ENCODE measurements at regions not wholly inside any gene's neighbourhood (a gene's known extent, or its start where the extent isn't known, plus 50 kb on each side); places are given as distances from the start of the nearest gene placed in this dataset.
"Not testable (repeated sequence)": the region's sequence is repeated elsewhere in the genome, so short reads cannot be mapped to it uniquely, and the experiment has no call there.

DNA sequence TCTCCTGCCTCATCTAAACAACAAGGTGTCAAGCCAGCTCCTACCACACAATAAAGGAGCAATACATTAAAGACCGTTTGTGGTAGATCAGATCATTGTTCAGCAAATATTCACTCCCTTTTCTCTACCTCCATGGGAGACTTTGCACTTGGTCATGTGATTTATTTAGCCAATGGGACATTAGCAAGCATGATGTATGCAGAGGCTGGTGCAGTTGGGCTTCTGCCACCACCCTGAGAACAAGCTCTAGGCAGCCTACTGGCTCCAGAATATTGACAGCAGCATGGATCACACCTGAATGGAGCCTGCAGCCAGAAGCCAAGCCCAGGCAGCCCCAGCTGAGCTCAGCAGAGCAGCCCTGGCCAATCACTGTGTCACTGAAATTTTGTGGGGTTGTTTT is 99.4 kb upstream of the UBE2E2 start:
- DNase-seq (ENCODE audit: low spot score) = no peak

DNA sequence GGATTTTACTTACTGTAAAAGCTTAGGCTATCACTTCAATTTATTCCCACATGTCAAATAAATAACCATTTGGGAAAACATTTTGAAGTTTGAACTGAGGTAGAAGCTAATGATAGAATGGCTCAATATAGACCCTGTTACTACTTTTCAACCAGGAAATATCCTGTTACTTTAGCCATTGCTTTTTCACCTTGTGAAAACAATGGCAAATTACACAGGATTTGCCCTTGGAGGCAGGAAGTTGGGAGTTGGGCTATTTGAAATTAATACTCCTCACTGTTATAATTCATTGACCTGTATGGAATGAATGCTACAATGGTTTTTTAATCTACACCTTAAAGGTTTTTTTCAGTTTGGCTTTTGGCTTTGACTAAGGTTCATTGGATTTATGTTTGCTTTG is 98.1 kb upstream of the UBE2E2 start:
- no peak for DNase-seq (ENCODE audit: low spot score)

DNA sequence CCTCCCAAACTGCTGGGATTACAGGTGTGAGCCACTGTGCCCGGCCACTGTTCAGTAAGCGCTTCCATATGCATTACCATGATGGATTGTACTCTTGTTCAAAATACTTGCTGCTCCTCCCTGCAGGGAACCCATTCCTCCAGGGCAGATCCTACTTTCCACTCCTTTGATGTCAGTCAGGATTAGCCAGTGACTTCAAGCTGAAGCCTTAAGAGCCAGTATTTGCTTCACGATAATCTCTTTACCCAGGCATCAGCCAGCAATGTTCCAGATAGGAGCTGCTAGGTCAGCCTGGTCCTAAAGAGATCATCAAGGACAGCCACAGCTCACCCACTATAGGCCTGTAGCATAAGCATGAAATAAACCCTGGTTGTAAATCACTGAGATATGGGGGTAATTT is 96.5 kb upstream of the UBE2E2 start:
- DNase-seq (ENCODE audit: low spot score) = no peak

DNA sequence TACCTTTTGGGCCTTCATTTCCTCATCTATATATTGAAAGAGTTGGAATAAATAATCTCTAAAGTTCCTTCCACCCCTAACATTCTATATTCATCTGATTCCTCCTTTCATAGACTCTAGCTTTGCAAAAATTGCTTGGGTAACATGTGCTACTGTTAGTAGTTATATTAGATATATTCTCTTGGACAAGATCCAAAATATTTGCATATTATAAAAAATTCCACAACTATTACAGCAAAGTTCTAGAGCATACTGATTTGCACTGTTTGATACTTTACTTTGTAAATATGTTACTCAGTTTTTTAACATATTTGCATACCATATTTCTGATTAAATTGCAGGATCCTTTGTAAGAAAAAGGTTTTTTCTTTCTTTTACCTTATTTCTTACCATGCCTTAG is 95.9 kb upstream of the UBE2E2 start:
- DNase-seq (ENCODE audit: low spot score) = no peak

DNA sequence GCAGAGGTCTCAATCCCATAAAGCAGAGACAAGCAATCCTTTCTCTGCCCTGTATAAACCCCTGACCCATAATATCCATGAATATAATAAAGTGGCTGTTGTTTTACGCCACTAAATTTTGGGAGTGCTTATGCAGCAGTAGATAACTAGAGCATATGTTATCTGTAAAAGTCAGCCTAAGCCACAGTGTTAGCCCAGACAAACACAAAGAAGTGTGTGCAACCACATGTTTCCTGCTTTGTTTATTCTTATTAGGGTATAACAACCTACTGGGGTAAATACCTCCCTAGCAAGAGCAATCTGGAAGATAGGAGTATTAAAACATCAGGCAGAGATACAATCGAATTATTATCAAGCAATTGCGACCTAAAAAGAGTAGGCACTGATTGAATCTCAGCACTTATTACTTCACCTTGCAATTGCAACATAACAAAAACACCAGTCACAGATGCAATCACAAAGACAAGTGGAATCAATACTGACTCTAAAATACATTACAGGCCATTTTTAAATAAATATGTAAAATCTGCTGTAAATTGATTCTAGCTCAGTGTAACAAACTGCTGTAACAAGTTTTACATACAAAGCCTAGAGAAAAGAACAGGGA is 94.6 kb upstream of the UBE2E2 start:
- no peak for DNase-seq (ENCODE audit: low spot score)

DNA sequence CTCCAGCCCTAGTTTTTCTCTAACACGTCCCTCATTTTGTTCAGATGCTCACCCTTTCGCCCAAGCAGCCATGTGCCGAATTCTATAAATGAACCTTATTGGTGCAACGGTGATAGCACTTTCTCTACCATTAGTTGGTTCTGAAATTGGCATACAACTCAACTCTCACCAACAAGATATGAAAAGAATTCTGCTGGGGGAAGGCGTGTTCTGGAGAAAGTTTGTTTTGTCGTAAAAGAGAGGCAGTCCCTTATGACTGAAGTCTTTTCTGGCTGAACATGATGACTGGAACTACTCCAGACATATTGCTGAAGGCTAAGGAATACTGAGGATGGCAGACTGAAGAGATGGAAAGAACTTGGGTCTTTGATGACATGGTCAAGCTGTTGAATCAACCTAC is 91.8 kb upstream of the UBE2E2 start:
- DNase-seq (ENCODE audit: low spot score) = no peak

DNA sequence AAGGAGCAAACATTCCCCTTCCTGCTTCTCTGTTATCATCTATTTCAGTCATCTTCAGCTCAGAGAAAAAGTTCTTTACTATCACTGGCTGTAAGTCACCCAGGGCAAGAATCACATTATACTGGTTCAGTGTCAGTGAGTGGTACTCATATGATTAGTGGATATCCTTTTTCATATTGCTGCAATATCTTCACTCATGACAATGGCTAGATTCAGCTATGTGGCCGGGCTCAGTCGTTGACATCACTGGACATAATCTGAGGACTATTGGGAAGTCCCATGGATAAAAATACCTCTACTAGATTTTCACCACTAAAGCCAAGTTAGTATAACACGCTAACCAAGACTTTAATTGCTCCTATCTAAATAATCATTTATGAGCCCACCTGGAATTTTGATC is 91.3 kb upstream of the UBE2E2 start:
- DNase-seq (ENCODE audit: low spot score) = no peak

DNA sequence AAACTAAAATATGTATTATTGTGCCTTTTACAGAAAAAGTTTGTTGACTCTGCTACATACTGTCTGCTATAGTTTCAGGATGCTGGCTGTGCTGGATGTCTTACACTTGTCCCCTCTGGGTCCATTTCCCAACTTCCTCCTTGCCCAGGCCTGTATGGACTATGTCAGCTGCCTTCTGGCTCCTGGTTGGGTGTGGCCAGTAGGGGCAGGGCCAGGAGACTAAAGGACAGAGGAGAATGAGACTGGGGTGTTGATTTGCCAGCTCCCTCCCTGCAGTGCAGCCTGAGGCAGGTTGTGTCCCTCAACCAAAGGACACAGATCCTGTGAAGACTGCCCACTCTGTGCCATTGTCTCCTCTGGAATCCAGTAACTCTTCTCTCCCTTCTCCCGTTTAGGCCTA is 90.6 kb upstream of the UBE2E2 start:
- DNase-seq (ENCODE audit: low spot score) = no peak

DNA sequence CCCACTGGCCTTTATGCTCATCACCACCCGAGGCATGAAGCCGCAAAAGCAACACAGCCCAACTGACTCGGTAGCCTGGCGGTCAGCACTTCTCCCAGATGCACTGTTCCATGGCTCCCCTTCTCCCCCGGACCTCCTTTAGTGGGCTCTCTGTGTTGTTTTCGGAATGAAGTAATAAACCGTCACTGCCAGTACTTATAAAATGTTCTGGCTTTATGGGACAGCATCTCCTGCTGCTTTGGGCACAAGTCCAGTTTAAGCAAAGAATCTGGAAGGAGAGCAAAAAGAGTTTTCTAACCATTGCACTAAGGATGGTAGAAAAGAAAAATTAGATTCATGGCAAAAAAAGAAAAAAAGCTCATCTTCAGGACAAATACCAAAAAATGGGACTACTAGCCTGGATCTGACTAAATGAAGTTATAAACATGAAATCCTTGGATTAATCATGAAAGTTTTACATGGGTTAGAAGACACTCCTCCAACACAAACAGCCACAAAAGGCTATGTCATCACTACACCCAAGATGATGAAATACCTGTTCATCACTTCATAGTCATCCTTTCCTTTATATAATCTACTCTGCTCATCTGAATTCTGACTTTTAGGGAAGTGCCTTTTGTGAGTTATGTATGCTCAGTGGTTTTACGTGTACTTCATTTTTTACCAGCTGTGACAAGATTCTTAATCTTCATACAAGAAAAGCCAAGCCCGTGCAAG is 89.5 kb upstream of the UBE2E2 start:
- DNase-seq (ENCODE audit: low spot score) = no peak

DNA sequence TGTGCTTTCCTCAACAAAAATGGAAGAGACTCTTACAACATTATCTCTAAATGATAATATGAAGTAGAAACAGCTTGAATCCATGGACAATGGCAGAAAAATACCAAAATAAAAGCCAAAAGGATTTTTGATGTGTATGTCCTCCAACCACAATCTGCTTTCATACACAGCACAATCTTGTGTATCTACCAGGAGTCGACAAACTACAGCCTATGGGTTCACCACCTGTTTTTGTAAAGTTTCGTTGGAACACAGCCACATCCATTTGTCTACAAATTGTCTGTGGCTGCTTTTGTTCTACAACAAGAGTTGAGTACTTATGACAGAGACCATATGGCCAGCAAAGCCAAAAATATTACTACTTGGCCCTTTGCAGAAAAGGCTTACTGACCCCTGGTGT is 88.7 kb upstream of the UBE2E2 start:
- no peak for DNase-seq (ENCODE audit: low spot score)

DNA sequence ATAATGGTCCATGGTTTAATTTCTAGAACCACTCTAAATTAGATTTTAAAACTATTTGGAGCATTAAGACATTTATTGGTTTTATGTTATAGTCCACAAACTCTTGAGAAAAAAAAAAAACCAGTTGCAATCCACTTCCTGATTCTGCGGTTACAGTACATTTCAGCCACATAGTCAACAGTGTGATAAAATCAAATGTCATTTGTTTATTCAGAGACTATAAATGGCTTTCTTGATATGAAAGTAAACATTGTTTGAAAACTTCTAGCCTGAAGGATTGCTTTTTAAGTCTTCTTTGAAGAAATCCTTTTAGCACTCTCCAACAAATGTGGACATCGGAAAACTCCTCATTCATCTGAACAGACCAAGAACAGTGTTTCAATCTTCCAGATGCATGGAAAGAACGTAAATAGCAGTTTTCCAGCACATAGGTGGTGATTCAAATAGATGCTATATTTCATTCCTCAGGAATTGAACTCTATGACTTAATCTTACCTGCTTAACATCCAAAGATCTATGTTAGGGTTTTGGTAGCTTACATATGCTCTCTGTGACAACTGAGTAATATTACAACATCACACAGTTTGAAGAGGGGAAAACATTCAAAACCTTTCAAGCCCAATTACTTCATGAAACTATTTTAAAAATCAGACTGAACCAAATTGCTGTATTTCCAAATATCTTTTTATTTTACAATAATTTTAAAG is 87.8 kb upstream of the UBE2E2 start:
- DNase-seq (ENCODE audit: low spot score) = no peak

DNA sequence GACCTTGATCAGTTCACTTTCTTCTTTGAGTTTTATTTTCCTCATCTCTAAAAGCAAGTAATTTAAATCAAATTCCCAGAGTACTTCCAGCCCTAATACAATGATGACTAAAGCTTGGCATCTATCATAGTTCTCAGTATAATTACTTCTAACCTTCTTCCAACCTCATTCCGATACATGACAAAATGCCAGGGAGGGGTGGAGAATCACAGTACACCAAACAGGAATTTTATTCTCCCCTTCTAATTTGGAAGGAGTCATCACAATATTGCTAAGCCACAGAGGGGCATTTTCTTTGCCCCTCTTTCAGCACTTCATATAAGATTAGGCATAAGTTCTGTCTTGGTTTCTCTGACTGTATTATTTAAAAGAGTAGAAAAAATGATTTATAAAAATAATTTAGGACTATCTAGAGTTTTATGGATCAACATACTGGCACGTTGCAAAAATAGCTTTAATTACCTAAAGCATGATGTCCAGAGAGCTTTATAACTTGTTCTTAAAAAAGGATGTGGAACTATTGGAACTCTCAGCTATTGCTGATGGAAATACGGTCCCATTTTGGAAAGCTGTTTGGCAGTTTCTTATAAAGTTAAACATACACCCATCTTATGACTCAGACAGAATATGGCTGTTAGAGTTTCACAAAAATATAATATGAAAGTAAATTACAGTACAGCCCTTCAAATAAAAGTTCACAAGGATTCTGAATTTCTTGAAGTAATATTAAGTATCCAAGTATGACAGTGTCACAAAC is 86.9 kb upstream of the UBE2E2 start:
- no peak for DNase-seq (ENCODE audit: low spot score)

DNA sequence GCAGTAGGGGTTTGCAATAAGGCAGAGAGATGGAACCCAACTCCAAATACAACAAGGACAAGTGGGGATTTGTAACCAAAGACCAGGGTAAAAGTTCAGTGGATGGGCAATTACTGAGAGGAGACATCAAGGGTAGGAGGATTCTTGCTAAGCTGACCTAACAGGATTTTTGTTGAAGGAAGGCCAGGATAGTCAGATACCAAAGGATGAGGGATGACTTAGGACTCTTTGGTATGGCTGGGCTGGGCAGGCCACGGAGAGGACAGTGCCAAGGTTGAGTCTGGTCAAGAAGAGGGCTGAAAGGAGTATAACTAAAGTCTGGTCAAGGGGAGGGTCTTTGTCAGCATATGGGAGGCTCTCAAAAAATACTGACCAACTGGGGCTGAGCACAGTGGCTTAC is 85.3 kb upstream of the UBE2E2 start:
- DNase-seq (ENCODE audit: low spot score) = no peak

DNA sequence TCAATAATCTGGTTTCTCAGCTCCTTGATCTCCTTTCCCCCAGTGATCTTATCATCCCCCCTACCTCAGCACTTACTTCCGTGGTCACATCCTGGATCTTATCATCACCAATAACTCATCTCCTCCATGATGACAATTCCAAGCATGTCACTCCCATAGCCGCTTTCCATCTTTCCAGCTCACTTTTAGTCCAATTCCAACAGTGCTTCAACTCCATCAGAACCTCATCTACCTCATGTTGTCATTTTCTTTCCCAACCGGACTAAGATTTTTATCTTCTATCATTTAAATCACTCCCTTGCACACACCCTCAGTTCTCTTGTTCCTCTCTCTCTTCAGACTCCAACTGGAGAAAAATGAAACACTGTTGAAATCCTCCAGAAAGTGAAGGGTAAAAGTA is 75.9 kb upstream of the UBE2E2 start:
- no peak for DNase-seq (ENCODE audit: low spot score)

DNA sequence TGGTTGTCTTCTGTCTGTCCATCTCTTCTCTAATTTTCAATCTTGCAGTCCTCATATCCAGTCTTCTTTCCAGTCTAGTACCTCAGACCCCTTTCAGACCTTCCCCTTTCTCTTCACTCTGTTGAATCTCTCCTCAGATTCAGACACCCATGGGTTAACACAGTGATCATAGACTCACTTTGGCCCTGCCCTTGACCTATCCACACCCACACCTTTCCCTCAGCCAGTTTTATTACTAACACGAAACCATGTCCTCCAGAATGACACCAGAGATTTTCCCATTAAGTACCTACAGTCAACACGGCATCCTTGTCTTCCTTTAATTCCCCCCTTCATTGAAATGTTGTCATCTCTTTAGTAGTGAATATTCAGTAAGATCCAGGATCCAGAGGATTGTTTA is 74.5 kb upstream of the UBE2E2 start:
- DNase-seq (ENCODE audit: low spot score) = no peak

DNA sequence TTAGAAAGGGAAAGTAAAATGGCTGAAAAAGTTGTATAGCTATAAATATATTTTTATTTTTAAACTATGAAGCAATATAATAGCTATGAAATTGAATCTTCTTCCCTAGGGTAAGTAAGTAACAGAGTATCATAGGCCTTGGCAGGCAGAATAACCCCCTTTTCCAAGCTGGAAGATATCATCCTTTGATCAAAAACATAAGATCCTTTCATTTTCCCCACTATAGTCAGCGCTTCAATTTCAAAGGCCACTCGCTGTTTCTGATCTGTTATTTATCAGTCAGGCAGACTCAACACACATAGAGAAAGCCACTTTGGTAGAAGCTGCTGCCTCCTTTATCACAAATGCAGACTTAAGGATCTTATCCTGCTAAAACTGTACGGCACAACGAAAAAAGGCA is 74.0 kb upstream of the UBE2E2 start:
- no peak for DNase-seq (ENCODE audit: low spot score)

DNA sequence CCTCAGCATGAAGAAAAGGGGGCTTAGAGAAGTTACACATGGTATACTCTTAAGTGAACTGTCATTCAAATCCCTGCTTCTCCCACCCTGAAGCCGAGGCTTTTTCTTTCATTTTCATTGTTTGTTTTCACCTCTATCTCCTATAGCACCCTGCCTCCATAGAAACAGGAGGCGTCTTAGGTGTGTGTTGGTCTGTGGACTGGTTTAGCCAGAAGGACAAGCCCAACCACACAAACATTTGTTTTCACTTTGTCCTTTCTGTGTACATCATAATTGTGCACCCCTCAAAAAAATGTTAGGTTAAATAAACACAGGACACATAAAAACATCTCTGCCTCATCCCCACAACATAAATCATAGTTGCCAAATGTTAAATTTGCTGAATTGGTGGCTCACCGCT is 73.3 kb upstream of the UBE2E2 start:
- DNase-seq (ENCODE audit: low spot score) = no peak

DNA sequence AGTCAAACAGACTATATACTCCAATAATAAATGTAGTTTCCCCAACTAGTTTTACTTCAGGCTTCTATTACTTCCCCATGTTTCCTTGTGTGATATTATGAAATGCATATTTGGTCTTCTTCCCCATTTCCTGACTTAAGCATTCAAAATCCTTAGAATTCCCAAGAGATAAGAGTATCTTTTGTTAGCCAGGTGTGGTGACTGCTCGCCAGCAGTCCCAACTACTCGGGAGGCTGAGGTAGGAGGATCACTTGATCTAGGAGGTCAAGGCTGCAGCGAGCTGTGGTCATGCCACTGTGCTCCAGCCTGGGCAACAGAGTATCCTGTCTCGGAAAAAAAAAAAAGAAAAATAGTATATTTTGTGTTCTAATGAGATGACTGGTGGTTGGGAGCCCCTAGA is 72.7 kb upstream of the UBE2E2 start:
- DNase-seq (ENCODE audit: low spot score) = no peak

DNA sequence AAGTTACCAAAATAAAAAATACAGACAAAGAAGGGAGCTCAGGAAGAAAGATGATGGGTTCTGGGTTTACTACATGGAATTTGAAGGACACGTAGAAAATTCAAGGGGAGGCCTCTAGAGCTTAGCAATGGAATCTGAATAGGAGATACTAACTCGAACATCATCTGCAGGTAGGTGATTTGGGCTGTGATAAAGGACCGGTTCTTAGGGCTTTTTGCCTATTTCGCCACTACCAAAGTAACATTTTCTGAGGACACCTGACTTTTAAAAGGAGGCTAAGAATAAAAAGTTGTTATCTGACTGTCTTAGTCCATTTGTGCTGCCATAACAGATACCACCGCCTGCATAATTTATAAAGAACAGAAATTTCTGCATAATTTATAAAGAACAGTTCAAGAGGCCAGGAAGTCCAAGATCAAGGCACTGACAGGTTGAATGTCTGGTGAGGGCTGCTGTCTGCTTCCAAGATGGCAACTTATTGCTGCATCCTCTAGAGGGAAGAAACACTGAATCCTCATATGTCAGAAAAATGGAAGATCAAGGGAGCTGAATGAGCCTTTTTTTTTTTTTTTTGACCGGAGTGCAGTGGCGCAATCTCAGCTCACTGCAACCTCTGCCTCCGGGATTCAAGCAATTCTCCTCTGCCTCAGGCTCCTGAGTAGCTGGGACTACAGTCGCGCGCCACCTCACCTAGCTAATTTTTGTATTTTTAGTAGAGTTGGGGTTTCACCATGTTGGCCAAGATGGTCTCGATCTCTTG is 67.9 kb upstream of the UBE2E2 start:
- no peak for DNase-seq (ENCODE audit: low spot score)

DNA sequence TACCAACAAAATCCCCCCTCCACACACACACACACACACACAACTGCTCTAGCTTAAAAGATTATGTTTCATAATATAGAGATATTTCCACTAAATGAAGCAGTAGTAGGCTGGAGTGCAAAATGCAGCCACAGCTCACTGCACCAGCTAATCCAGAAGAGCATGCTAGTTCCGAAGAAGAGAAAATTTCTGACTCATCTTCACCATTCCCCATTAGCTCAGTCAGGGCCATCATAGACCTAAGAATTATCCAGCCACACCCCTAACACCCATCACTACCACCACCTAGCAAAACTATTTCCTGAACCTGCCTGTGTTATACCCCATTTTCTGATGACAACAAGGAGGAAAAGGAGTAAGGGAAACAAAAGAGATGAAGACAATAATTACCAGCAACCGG is 67.1 kb upstream of the UBE2E2 start:
- no peak for DNase-seq (ENCODE audit: low spot score)

DNA sequence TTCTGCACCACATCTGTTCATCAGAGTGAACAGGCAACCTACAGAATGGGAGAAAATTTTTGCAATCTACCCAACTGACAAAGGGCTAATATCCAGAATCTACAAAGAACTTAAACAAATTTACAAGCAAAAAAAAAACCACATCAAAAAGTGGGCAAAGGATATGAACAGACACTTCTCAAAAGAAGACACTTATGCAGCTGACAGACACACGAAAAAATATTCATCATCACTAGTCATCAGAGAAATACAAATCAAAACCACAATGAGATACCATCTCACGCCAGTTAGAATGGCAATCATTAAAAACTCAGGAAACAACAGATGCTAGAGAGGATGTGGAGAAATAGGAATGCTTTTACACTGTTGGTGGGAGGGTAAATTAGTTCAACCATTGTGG is 59.1 kb upstream of the UBE2E2 start:
- not testable (repeated sequence) for DNase-seq (ENCODE audit: low spot score)

DNA sequence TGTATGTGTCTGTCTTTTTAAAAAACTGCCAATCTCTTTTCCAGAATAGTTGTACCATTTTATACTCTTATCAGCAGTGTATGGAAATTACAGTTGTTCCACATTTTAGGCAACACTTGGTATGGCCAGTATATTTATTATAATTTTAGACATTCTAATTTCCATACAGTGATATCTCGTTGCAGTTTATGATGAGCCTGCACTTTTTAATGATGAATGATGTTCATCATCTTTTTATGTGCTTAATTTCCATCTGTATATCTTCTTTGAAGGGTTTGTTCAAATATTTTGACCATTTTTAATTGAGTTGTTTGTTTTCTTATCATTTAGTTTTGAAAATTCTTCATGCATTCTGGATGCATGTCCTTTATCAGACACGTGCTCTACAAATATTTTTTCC is 57.0 kb upstream of the UBE2E2 start:
- no peak for DNase-seq (ENCODE audit: low spot score)

All from left forelimb (tissue), 1 donor.